Prostate gland (tissue), 2 donors: ENCODE measurements at regions not wholly inside any gene's neighbourhood (a gene's known extent, or its start where the extent isn't known, plus 50 kb on each side); places are given as distances from the start of the nearest gene placed in this dataset.

Experiments used
- CTCF ChIP-seq, 4 experiments: fragments of 200-600 bp in 2 of 4; fragments of 450-650 bp in 2 of 4; sonication (generic) in 2 of 4; IDR thresholded peaks; 1 replicate in 3 of 4; 2 replicates in 1 of 4; pipeline ENCODE4 v1.5.1; 2016 to 2019; ENCODE audit warnings: antibody characterized with exemption in 4 of 4, mild to moderate bottlenecking in 2 of 4, moderate library complexity in 2 of 4
- POLR2A ChIP-seq: fragments of 450-650 bp; IDR thresholded peaks from one replicate; pipeline ENCODE4 v1.6.1; 2016; ENCODE audit warnings: antibody characterized with exemption, mild to moderate bottlenecking

GRCh38 chr5:124561451-124561850 lies 185.0 kb downstream of the ZNF608 start:
- TF ChIP-seq CTCF (IDR thresholded peaks at IDR 0.05) (no peak), POLR2A (no peak)
